RPMI7951 (cell line): ENCODE measurements at regions not wholly inside any gene's neighbourhood (a gene's known extent, or its start where the extent isn't known, plus 50 kb on each side); places are given as distances from the start of the nearest gene placed in this dataset.

ENCODE experiments used
- DNase-seq: peaks from one replicate; pipeline ENCODE4 v3.0.0-alpha.2; 2012; ENCODE audit warnings: low read depth

DNA sequence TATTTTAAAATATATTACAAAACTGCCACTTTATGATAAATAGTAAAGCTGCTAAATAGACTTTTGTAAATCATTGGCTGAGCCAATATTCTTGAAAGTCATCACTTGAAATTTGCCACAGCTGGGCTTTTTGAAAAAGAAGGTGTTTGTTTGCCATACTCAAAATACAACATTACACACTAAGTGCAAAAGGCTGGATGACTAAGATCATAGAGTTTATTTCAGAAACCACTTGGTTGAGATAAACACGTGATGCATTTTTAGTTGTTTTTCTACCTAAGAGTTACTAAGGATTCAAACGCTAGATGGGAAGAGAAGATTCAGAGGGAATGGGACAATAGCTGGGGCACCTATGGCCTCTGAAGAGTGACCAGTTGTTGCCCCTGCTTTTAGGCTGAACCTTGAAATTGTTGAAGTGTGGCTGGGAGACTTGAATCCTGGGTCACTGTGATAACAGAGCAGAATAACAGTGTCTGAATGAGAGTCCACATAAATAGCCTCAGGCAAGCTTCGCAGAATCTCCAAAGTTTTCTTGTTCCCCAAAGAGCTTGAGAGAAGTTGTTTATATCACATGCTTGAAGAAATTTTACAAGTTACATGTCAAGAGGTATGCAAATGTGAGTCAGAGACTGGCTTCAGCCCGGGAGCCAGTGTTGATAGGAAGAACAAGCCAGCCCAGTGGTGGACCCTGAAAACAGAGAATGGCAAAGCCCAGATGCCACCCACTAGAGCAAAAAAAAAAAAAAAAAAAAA lies 409.8 kb downstream of the GPD2 start:
- DNase-seq: peak; percentile 28

DNA sequence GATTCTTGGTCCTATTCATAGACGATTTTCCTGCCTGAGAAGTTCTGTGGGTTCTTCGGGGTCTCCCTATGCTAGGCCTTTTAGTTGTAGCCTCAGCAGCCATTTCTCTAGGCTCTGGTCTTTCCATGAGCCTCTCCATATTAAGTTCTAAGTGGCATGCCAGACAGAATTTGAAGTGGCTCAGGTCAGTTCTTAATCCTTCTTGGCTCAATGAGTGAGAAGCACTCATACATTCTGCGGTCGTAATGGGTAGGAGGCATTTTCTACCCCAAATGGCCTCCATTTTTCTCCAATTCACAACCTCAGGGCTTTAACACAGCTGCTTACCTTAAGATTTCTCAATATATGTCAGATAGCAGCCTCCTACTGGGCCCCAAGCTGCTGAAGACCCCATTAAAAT lies 405.3 kb upstream of the GALNT5 start:
- no peak for DNase-seq

DNA sequence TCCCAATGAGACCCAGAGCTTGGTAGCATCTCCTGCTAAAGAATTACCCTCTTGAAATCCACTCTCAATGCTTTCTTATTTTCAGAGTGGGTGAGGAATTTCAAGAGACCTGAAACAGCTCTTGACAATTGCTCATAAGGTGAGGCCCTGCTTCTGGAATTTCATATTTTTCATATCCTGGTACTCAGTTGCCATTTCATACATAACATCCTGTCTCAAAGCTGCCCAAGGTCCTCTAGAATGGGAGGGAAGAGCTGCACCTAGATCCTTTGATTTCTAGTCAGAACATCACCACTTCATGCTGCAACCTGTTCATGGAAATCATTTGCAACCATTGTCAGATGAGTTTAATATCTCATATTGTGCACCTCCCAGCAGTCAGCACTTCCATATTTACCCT lies 404.8 kb upstream of the GALNT5 start:
- DNase-seq: no peak

- no peak for DNase-seq
Observed at GRCh38 chr2:156864325-156864724, 393.2 kb upstream of the GALNT5 start.

- no peak for DNase-seq
Observed at GRCh38 chr2:156864753-156865152, 392.8 kb upstream of the GALNT5 start.

DNA sequence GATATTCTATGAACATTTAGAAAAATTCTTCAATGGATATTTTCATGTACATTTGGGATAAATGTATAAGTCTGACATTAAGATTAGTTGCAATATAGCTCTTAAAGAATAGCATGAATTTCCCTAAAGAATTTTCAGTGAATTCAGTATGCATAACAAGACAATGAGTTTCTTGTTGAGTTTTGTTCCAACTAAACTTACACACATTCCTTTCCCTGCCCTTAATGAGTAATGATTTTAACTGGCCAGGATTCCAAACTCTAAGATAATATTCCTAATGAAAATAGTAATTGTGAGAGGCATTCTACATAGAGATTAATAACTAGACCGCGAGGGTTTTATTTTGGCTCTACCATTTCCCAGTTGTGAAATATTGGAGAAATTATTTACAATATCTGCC lies 390.3 kb upstream of the GALNT5 start:
- DNase-seq: no peak

DNA sequence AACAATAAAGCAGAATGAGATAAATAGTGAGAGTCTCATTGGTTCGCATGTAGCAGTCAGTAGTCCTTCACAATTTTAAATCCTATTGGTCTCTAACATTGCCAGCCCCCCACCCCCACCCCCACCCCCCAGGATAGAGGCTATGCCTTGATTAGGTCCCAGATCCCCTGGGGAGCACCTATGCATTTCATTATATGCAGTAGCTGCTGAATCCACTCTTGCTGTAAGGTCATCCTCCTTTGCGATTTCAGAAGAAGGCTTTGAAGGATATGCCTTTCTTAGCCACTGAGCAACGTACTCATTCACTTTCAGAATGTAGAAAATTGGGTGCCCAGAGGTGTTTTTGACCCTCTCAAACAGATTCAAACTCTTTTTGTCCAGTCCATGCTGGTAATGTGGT lies 382.8 kb upstream of the GALNT5 start:
- DNase-seq: no peak

- DNase-seq: peak; percentile 60
Observed at GRCh38 chr2:156883804-156884203, 373.7 kb upstream of the GALNT5 start.

- DNase-seq: no peak
Observed at GRCh38 chr2:156884216-156884615, 373.3 kb upstream of the GALNT5 start.

DNA sequence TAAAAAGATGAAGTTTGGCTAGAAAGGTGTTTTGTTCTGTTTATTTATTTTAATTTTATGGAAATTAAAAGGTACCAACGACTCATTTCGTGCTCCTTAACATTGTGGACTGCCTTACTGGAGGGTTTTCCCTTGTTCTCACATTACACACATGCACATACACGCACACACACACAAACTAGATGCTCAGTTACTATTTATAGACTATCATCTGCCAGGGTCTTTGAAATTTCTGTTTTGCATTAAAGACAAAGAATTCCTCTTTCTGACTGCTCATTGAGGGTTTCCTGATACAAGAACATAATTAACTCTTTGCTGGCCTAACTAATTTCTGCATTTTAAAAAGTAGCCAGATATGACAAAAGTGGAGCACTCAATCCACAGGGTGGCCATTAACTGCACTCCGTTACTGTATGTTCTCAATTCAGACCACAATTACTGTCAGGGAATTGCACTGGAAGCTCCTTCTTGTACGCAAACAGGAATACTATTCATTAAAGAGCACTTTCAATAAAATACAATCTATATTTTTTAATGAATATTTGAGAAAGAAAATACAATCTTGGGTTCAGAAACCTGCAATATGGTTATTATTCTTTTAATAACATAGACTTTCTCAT lies 366.9 kb upstream of the GALNT5 start:
- DNase-seq: no peak

GRCh38 chr2:156891609-156892008 lies 365.9 kb upstream of the GALNT5 start:
- DNase-seq: no peak

- DNase-seq: peak; percentile 58
Observed at GRCh38 chr2:156892467-156893281, 364.8 kb upstream of the GALNT5 start.

GRCh38 chr2:156896294-156896693 lies 361.2 kb upstream of the GALNT5 start:
- DNase-seq: peak; percentile 97

GRCh38 chr2:156897548-156897947 lies 360.0 kb upstream of the GALNT5 start:
- DNase-seq: no peak

- peak; percentile 90 for DNase-seq
Observed at GRCh38 chr2:156901373-156902031, 356.0 kb upstream of the GALNT5 start.

- DNase-seq: peak; percentile 81
Observed at GRCh38 chr2:156903335-156903734, 354.2 kb upstream of the GALNT5 start.

GRCh38 chr2:156907806-156908205 lies 349.7 kb upstream of the GALNT5 start:
- no peak for DNase-seq

DNA sequence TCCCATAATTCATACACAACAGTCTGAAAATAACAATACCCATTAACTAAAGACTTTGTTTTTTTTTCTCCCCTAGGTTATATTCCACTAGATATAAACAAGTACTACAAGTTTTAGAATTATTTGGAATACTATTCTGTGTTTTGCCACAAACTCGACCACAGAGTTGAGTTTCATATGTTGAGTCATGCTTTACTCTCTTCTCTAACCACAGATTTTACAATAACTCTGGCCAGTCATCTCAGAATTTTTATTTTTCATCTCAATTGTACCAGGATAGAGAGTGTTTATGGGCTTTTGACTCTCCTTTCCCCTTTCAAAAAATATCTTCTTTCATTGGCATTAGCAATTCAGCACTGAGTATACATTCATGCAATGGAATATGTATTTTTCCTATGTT lies 348.7 kb upstream of the GALNT5 start:
- peak; percentile 82 for DNase-seq

GRCh38 chr2:156909983-156910382 lies 347.5 kb upstream of the GALNT5 start:
- DNase-seq: peak; percentile 20

GRCh38 chr2:156915332-156915731 lies 342.2 kb upstream of the GALNT5 start:
- DNase-seq: no peak

- no peak for DNase-seq
Observed at GRCh38 chr2:156918410-156918809, 339.1 kb upstream of the GALNT5 start.

- DNase-seq: no peak
Observed at GRCh38 chr2:156930423-156930822, 327.1 kb upstream of the GALNT5 start.
